ENCODE measurements at regions not wholly inside any gene's neighbourhood (a gene's known extent, or its start where the extent isn't known, plus 50 kb on each side); places are given as distances from the start of the nearest gene placed in this dataset.
"Not testable (repeated sequence)": the region's sequence is repeated elsewhere in the genome, so short reads cannot be mapped to it uniquely, and the experiment has no call there.

GRCh38 chr15:70576696-70577095 lies 186.7 kb downstream of the UACA start:
- no peak for DNase-seq

- no peak for DNase-seq
Observed at GRCh38 chr15:70576276-70576675, 187.1 kb downstream of the UACA start.

DNA sequence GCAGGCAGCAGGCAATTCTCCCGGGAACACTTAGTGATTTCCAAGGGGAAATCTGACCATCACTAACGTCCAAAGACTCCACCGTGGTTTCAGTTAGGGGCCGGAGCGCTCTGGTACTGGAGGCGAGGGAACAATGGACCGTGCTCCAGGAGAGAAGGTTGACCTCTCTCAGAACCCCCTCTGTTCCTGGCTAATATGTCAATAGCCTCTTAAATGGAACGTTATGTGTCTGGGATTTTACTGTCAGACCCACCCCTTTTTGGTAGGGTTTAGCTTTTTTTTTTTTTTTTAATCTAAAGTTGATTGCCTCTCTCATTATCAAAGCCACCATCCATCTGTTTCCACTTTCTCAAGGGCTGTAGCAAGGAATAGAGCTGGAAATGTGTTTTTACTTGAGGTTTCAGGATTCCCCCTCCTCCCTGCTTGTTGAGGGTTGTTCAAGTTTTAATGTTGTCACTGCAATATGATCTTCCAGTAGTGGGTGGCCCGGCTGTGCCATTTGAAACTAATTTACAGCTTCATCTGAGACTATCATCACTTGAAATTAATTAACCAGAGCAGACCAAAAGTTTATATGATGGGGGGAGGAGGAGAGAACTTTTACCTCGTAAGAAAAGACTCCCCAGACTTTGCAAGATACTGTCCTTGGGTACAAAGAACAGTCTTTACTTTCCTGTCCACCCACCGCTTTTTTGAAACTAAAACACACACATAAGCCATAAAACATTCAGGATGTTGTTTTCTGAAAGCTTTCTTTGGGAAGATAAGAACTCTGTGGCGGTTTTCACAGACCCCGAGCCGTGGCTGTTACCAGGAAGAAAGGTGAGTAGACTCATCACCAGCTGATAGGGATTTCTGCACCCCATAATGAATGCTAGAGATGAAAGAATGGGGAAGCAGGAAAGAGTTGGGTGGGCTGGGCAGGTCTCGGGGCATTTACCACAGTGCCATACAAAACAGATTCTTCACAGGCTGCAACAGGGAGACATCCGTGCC lies 187.8 kb downstream of the UACA start:
- peak; percentile 68 for DNase-seq

- DNase-seq = not testable (repeated sequence)
Observed at GRCh38 chr15:70574325-70574724, 189.0 kb downstream of the UACA start.

DNA sequence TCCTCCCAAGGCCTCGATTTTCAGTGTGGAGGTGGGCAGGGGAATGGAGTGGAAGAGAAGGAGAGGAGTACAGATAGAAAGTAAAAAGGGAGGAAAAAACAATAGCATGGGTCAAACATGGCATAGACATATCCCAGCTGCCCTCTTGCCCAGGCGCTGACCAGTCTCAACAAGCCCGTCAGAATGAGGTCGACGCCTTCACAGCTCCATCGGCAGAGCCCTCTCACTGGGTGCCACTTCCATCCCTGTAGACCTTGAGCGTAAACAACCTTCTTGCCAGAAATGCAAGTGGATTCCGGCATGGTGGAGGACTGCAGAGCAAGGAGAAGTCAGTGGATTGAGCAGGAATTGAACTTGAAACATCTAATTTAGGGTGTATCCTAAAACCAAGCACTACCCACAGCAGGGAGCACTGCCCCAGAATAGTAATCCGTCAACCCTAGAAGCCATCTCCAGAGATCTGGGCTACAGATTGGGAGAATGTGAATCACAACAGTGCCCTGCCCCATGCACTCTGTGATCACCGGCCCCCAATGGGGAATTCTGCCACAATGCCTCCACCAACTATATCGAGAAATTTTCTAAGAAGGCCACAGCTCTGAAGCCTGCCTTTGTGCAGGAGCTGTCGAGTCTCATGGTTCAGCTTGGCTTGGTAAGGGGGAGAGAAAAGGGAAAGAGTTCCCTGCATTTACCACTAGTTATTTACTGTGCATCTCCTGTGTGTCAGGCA lies 190.1 kb downstream of the UACA start:
- DNase-seq = no peak

DNA sequence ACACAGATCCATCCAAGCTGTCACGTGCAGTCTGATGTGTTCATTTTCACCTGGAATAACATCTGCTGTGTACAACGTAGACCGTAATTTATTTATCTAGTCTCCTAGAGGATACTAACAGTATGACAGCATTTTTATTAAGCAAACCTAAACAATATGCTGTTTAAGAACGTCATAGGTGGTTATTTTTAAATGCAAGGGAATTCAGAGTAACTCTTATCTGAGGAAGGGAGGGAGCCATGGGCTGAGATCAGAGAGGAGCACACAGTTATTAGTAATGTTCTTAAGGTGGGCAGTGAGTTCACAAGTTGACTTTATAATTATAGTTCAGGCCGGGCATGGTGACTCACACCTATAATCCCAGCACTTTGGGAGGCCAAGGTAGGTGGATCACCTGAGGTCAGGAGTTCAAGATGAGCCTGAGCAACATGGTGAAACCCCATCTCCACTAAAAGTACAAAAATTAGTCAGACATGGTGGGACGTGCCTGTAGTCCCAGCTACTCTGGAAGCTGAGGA lies 193.6 kb downstream of the UACA start:
- DNase-seq = no peak

DNA sequence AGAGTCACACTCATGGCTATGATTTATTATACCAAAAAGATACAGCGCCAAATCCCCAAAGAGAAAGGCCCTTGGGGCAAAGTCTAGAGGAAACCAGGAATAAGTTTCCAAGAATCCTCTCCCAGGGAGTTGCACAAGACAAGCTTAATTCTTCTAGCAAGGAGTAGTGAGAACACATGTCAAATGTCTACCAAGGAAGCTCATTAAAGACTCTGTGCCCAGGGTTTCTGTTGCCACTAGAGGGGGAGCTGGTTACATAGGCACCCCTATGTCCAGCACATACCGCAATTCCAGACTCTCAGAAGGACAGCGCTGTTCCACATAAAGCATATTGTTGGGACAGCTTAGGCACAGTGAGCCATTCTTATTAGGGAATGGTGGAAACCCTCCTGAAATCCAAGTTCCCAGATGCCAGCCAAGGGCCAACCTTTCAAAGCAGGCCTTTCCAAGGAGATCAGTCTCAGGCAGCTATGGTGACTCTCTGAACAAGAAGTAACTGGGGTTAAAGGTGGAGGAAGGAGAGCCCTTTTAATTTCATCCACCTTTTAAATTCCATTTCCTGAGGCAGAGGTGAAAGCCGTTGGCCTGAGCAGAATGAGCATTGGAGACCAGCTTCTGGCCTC lies 194.2 kb downstream of the UACA start:
- no peak for DNase-seq

- DNase-seq = no peak
Observed at GRCh38 chr15:70566989-70567388, 196.4 kb downstream of the UACA start.

GRCh38 chr15:70566047-70566835 lies 197.1 kb downstream of the UACA start:
- DNase-seq = no peak

- DNase-seq = no peak
Observed at GRCh38 chr15:70563561-70564095, 199.7 kb downstream of the UACA start.

- DNase-seq = no peak
Observed at GRCh38 chr15:70562906-70563305, 200.5 kb downstream of the UACA start.

- DNase-seq = no peak
Observed at GRCh38 chr15:70561885-70562284, 201.5 kb downstream of the UACA start.

- DNase-seq = no peak
Observed at GRCh38 chr15:70560617-70561328, 202.6 kb downstream of the UACA start.

DNA sequence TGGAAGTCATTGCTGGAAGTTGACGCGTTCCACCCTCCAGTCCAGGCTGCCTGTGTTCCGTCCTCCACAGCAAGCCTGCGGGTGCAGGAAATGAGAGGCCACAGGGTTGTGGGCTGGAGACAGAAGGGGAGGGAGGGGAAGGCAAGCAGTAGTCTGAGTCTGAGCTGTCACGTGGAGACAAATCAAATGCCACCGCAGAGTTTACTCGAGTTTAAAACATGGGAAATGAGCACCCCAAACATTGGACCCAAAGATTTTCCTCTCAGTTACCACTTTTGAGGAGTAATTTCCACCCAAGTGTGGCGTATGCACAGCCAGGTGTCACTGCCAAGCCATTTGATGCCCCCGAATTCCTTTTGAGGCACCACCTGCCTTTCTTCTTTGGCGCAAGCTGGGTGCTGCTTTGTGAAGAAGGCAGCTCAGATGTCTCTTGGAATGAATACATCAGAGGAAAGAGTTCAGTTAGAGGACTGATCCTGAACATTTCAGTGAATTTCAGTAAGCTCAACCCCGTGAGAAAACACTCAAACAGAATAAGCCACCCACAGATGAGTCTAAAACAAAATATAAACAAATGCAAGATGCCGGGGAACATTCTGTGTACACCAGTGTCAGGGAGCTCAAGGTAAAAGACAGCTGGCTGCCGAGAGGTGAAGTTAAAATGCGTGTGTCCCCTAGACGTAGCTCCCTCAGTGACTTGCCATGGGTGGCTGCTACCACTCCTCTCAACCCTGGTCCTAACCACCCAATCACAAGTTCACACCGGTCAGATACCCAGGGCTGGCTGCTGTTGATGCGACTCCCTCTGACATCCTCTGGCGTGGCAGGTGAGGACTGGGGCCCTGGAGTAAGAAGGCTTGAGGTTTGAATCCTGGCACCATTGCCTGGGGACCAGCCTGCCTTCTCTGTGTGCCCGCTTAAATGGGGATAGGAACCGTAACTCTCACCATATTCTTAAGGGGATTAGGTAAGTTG lies 203.8 kb downstream of the UACA start:
- DNase-seq = no peak

DNA sequence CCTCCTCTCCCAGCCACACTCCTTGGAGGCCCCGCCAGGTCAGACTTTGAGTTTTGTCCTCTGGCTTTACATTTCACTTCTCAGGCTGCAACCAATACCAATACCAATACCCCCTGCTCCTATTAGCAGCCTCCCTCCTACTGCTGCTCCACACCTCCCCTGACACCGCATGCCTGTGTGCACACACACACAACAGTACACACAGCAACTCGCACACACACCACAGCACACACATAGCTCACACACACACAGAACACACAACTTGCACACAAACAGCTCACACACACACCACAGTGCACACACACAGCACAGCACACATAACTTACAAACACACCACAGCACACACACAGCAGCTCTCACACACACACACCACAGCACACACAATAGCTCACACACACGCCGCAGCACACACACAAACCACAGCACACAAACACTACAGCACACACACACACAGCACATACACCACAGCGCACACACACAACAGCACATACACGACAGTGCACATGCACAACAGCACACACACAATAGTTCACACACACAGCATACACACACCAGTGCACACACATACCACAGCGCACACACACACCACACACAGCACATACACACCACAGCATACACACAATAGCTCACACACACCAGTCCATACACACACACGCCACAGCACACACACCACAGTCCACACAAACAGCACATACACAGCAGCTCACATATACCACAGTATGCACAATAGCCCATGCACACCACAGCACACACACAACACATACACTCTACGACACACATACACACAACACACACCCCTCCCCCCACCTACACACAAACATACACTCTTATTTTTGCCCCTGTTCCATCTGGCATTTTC lies 204.7 kb downstream of the UACA start:
- DNase-seq = no peak

DNA sequence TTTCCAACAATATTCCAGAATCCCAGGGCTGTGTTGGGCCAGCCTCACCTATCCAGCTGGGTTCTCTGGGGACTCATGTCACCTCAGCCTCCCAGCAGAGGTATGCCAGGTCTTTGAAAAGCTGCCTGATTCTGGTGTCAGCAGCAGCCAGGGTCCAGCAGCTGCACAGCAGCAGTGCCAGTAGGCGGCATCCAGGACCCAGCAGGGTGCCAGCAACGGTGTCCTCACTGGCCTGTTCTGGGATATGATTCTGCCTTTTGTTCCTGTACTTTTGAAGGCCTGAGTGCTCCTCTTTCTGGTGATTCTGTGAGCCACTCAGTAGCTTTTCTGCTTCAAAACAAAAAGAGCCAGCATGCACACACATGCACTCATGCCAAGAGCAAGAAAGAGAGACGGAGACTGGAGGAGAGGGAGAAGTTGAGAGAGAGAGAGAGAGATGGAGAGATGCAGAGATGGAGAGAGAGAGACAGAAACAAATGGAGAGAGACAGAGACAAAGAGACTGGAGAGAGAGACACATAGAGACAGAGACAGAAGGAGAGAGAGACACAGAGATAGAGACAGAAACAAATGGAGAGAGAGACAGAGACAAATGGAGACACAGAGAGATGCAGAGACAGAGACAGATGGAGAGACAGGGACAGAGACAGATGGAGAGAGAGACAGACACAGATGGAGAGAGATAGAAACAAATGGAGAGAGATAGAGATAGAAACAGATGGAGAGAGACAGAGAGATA lies 205.7 kb downstream of the UACA start:
- no peak for DNase-seq

GRCh38 chr15:70556779-70557178 lies 206.6 kb downstream of the UACA start:
- DNase-seq = no peak

All from muscle of arm (tissue), 1 donor.